HepG2 (cell line): ENCODE measurements at regions not wholly inside any gene's neighbourhood (a gene's known extent, or its start where the extent isn't known, plus 50 kb on each side); places are given as distances from the start of the nearest gene placed in this dataset.

Experiments used
- ATAC-seq: fragments of 200-7000 bp; cut with Tn5 transposase; 3 replicates; pipeline ENCODE4 v1.9.1; 2020; ENCODE audit warnings: mild to moderate bottlenecking, moderate library complexity
- BruUV-seq: library from RNA; stranded (reverse); fragments of 400-500 nt; replicated peaks from 2 replicates; lab custom pipeline; 2021; lab: Mats Ljungman, UMichigan
- CTCF ChIA-PET: fragments of 300-600 bp; formaldehyde crosslinking; extraction: SDS; loops from one replicate; lab custom pipeline; 2021; ENCODE audit warnings: low total read pairs, inconsistent platforms, low intra/inter-chr PET ratio; lab: Yijun Ruan, JAX
- POLR2A ChIA-PET: fragments of 350-600 bp; sonication (Branson Sonifier 250); formaldehyde crosslinking; loops from one replicate; lab custom pipeline; 2020; ENCODE audit warnings: antibody characterized with exemption, inconsistent platforms; lab: Yijun Ruan, JAX
- DNase-seq: peaks from one replicate; pipeline ENCODE4 v3.0.0-alpha.2; 2015; ENCODE audit warnings: low spot score
- FAIRE-seq: peaks from 3 replicates; lab custom pipeline; 2011; peaks lifted over from hg19 to GRCh38; lab: Jason Lieb, UNC
- H2AFZ ChIP-seq: one replicate; pipeline ENCODE4 v1.6.1; 2011; ENCODE audit warnings: low read length, inconsistent platforms
- H3K27ac ChIP-seq: fragments of 300-600 bp; 3 replicates; pipeline ENCODE4 v1.8.0; 2011; ENCODE audit warnings: mixed run types, mild to moderate bottlenecking, mixed read lengths, low read length, inconsistent platforms; ENCODE audit not compliant: insufficient read depth; ENCODE audit errors: extremely low read length
- H3K27me3 ChIP-seq, 2 experiments: fragments of 200-600 bp in 1 of 2; 2 replicates in 1 of 2; 3 replicates in 1 of 2; pipeline versions ENCODE4 v1.6.0 to v1.8.0; 2011; ENCODE audit warnings: low read length in 2 of 2, mild to moderate bottlenecking in 2 of 2, moderate library complexity in 2 of 2, inconsistent platforms in 1 of 2; ENCODE audit not compliant: insufficient read depth in 2 of 2, control insufficient read depth in 1 of 2
- H3K36me3 ChIP-seq, 2 experiments: fragments of 200-600 bp in 1 of 2; replicated peaks in 1 of 2; 2 replicates in 1 of 2; 3 replicates in 1 of 2; pipeline versions ENCODE4 v1.5.1 to v1.8.0; 2011; ENCODE audit warnings: low read length in 2 of 2, inconsistent platforms in 1 of 2; ENCODE audit not compliant: insufficient read depth in 2 of 2, control insufficient read depth in 1 of 2
- H3K4me1 ChIP-seq: 2 replicates; pipeline ENCODE4 v1.5.1; 2012; ENCODE audit warnings: low read length, inconsistent platforms; ENCODE audit not compliant: insufficient read depth
- H3K4me2 ChIP-seq: 2 replicates; pipeline ENCODE4 v1.6.0; 2011; ENCODE audit warnings: low read depth, low read length, inconsistent platforms
- H3K4me3 ChIP-seq, 3 experiments: fragments of 200-600 bp in 1 of 3; sonication (generic), shearing (Covaris generic) in 1 of 3; replicated peaks in 1 of 3; 2 replicates each; pipeline ENCODE4 v1.5.1; 2011 to 2016; ENCODE audit warnings: low read length in 3 of 3, inconsistent platforms in 2 of 3, low read depth in 2 of 3, mild to moderate bottlenecking in 2 of 3, control low read depth in 1 of 3, mixed read lengths in 1 of 3; ENCODE audit not compliant: insufficient read depth in 1 of 3
- H3K79me2 ChIP-seq: one replicate; pipeline ENCODE4 v1.6.1; 2011; ENCODE audit warnings: low read length, inconsistent platforms; ENCODE audit not compliant: insufficient read depth
- H3K9ac ChIP-seq: 2 replicates; pipeline ENCODE4 v1.6.0; 2011; ENCODE audit warnings: mild to moderate bottlenecking, low read depth, low read length, inconsistent platforms; ENCODE audit not compliant: insufficient read depth
- H3K9me3 ChIP-seq: 2 replicates; pipeline ENCODE4 v1.5.1; 2012; ENCODE audit warnings: mild to moderate bottlenecking, low read length
- H4K20me1 ChIP-seq: 2 replicates; pipeline ENCODE4 v1.6.0; 2011; ENCODE audit warnings: inconsistent platforms, mild to moderate bottlenecking, low read length, moderate library complexity; ENCODE audit not compliant: insufficient read depth
- ASH2L ChIP-seq: fragments of 300-600, 200-600 bp; sonication (generic); IDR thresholded peaks from 2 replicates; pipeline ENCODE4 v1.7.0; 2017; ENCODE audit warnings: low read depth, mild to moderate bottlenecking, moderate library complexity, mixed read lengths, low read length; ENCODE audit not compliant: insufficient read length
- ATF7 ChIP-seq, 2 experiments: fragments of 450-650 bp in 1 of 2; sonication (generic) in 1 of 2; formaldehyde crosslinking in 1 of 2; IDR thresholded peaks; 2 replicates each; pipeline versions ENCODE4 v1.4.0 to v1.6.1; 2016 to 2020; ENCODE audit warnings: antibody characterized with exemption in 1 of 2, mild to moderate bottlenecking in 1 of 2, missing genetic modification reagents in 1 of 2
- CREB1 ChIP-seq, 2 experiments: fragments of 450-650 bp in 1 of 2; IDR thresholded peaks; 2 replicates each; pipeline ENCODE4 v1.6.1; 2016 to 2017; ENCODE audit warnings: control low read depth in 1 of 2, mild to moderate bottlenecking in 1 of 2, missing compliant biosample characterization in 1 of 2, missing genetic modification characterization in 1 of 2
- KDM3A ChIP-seq: IDR thresholded peaks from 2 replicates; pipeline ENCODE4 v1.6.1; 2018; ENCODE audit warnings: low read depth, missing compliant biosample characterization
- KLF9 ChIP-seq: IDR thresholded peaks from 2 replicates; pipeline ENCODE4 v1.6.1; 2016; ENCODE audit warnings: low read depth
- MBD4 ChIP-seq: IDR thresholded peaks from 2 replicates; pipeline ENCODE4 v1.6.1; 2012; ENCODE audit warnings: low read length, inconsistent platforms, borderline replicate concordance
- PHF21A ChIP-seq: sonication (generic); formaldehyde crosslinking; IDR thresholded peaks from 2 replicates; pipeline ENCODE4 v1.5.0; 2020; ENCODE audit warnings: mild to moderate bottlenecking, missing genetic modification reagents
- SAFB2 ChIP-seq: sonication (generic); formaldehyde crosslinking; IDR thresholded peaks from 2 replicates; pipeline ENCODE4 v1.5.1; 2020; ENCODE audit warnings: missing genetic modification reagents, low read depth, mild to moderate bottlenecking, borderline replicate concordance
- SIN3A ChIP-seq: IDR thresholded peaks from 2 replicates; pipeline ENCODE4 v1.6.1; 2011; ENCODE audit warnings: low read depth, mild to moderate bottlenecking, control low read depth, low read length, borderline replicate concordance
- SIX4 ChIP-seq: sonication (generic); formaldehyde crosslinking; IDR thresholded peaks from 2 replicates; pipeline ENCODE4 v1.4.0; 2020; ENCODE audit warnings: missing genetic modification reagents
- THAP11 ChIP-seq: IDR thresholded peaks from 2 replicates; pipeline ENCODE4 v1.6.1; 2016; ENCODE audit warnings: missing biosample characterization, missing genetic modification reagents
- ZBTB8A ChIP-seq: sonication (generic); formaldehyde crosslinking; IDR thresholded peaks from 2 replicates; pipeline ENCODE4 v1.4.0; 2020; ENCODE audit warnings: mild to moderate bottlenecking, low read depth, missing genetic modification reagents, borderline replicate concordance
- ZNF12 ChIP-seq: sonication (generic); formaldehyde crosslinking; IDR thresholded peaks from 2 replicates; pipeline ENCODE4 v1.5.0; 2020; ENCODE audit warnings: missing genetic modification reagents
- ZNF121 ChIP-seq: sonication (generic); formaldehyde crosslinking; IDR thresholded peaks from 2 replicates; pipeline ENCODE4 v1.5.0; 2020; ENCODE audit warnings: mild to moderate bottlenecking, missing genetic modification reagents
- ZNF605 ChIP-seq: sonication (generic); formaldehyde crosslinking; IDR thresholded peaks from 2 replicates; pipeline ENCODE4 v1.8.0; 2022; ENCODE audit warnings: mild to moderate bottlenecking, missing genetic modification reagents
- WGBS: methylation state at CpG from one replicate; pipeline ENCODE4 v1.1.6; 2017; ENCODE audit warnings: low lambda C conversion rate; 5-methylcytosine and 5-hydroxymethylcytosine counted together
- in situ Hi-C: cut with HindIII; loops from 2 replicates; pipeline ENCODE4 v1.10.0; 2017; ENCODE audit warnings: low pct_unique_long_range_greater_than_20kb; ENCODE audit not compliant: extremely low pct_ligation_motif_present
- intact Hi-C: fragments of 100-400 bp; cut with micrococcal nuclease; formaldehyde crosslinking; loops from one replicate; pipeline ENCODE4 v1.10.0; 2022; ENCODE audit not compliant: unreplicated experiment
- TF ChIP-seq, protein P1 (sequence below): sonication (generic); formaldehyde crosslinking; IDR thresholded peaks from 2 replicates; pipeline ENCODE4 v1.9.0; 2022; ENCODE audit warnings: low read depth, missing genetic modification reagents
- TF ChIP-seq, protein P2 (sequence below): sonication (generic); formaldehyde crosslinking; IDR thresholded peaks from 2 replicates; pipeline ENCODE4 v1.5.0; 2020; ENCODE audit warnings: mild to moderate bottlenecking, missing genetic modification reagents
- TF ChIP-seq, protein P3 (sequence below): sonication (generic); formaldehyde crosslinking; IDR thresholded peaks from 2 replicates; pipeline ENCODE4 v1.8.0; 2022; ENCODE audit warnings: mild to moderate bottlenecking, missing genetic modification reagents, moderate library complexity

GRCh38 chr1:112196008-112196588 lies 199.9 kb upstream of the CTTNBP2NL start:
- no TSS peak for BruUV-seq
- intact Hi-C loops, result no loop called here
- no peaks in the 10 kb centered on the region for H3K9me3 ChIP-seq
- in situ Hi-C loops, result no loop called here
- POLR2A ChIA-PET, result no interaction called here
- no peaks in the 10 kb centered on the region for H4K20me1 ChIP-seq
- no peaks in the 10 kb centered on the region for H3K79me2 ChIP-seq
- no peak overlapping the region for H3K4me2 ChIP-seq
- TF ChIP-seq SIN3A, result no peak
- TF ChIP-seq ZBTB8A (CRISPR knock-in tag), result no peak
- TF ChIP-seq, protein P1, sequence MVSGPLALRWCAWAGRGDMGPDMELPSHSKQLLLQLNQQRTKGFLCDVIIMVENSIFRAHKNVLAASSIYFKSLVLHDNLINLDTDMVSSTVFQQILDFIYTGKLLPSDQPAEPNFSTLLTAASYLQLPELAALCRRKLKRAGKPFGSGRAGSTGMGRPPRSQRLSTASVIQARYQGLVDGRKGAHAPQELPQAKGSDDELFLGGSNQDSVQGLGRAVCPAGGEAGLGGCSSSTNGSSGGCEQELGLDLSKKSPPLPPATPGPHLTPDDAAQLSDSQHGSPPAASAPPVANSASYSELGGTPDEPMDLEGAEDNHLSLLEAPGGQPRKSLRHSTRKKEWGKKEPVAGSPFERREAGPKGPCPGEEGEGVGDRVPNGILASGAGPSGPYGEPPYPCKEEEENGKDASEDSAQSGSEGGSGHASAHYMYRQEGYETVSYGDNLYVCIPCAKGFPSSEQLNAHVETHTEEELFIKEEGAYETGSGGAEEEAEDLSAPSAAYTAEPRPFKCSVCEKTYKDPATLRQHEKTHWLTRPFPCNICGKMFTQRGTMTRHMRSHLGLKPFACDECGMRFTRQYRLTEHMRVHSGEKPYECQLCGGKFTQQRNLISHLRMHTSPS (CRISPR knock-in tag), result no peak
- TF ChIP-seq SIX4 (CRISPR knock-in tag), result no peak
- TF ChIP-seq ZNF605 (CRISPR knock-in tag), result no peak
- no peak for TF ChIP-seq SAFB2
- no peak for TF ChIP-seq ASH2L
- TF ChIP-seq, protein P2, sequence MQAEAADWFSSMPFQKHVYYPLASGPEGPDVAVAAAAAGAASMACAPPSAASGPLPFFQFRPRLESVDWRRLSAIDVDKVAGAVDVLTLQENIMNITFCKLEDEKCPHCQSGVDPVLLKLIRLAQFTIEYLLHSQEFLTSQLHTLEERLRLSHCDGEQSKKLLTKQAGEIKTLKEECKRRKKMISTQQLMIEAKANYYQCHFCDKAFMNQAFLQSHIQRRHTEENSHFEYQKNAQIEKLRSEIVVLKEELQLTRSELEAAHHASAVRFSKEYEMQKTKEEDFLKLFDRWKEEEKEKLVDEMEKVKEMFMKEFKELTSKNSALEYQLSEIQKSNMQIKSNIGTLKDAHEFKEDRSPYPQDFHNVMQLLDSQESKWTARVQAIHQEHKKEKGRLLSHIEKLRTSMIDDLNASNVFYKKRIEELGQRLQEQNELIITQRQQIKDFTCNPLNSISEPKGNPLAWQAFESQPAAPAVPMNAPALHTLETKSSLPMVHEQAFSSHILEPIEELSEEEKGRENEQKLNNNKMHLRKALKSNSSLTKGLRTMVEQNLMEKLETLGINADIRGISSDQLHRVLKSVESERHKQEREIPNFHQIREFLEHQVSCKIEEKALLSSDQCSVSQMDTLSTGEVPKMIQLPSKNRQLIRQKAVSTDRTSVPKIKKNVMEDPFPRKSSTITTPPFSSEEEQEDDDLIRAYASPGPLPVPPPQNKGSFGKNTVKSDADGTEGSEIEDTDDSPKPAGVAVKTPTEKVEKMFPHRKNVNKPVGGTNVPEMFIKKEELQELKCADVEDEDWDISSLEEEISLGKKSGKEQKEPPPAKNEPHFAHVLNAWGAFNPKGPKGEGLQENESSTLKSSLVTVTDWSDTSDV, result no peak
- no peak for TF ChIP-seq KLF9 (CRISPR knock-in tag)
- no peak for TF ChIP-seq ZNF12 (CRISPR knock-in tag)
- TF ChIP-seq CREB1 (IDR thresholded peaks at IDR 0.05), result peak; percentile 98
- no peak for TF ChIP-seq CREB1 (CRISPR knock-in tag; IDR thresholded peaks at IDR 0.05)
- no peak for TF ChIP-seq PHF21A (CRISPR knock-in tag)
- no peak for TF ChIP-seq MBD4
- TF ChIP-seq, protein P3, sequence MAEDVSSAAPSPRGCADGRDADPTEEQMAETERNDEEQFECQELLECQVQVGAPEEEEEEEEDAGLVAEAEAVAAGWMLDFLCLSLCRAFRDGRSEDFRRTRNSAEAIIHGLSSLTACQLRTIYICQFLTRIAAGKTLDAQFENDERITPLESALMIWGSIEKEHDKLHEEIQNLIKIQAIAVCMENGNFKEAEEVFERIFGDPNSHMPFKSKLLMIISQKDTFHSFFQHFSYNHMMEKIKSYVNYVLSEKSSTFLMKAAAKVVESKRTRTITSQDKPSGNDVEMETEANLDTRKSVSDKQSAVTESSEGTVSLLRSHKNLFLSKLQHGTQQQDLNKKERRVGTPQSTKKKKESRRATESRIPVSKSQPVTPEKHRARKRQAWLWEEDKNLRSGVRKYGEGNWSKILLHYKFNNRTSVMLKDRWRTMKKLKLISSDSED, result no peak
- peak; percentile 97 for TF ChIP-seq ATF7 (IDR thresholded peaks at IDR 0.05)
- TF ChIP-seq ATF7 (CRISPR knock-in tag; IDR thresholded peaks at IDR 0.05), result no peak
- TF ChIP-seq THAP11 (CRISPR knock-in tag), result no peak
- TF ChIP-seq ZNF121 (CRISPR knock-in tag), result no peak
- no peak for TF ChIP-seq KDM3A (CRISPR knock-in tag)
- TF ChIP-seq, all 625 proteins: peak for 2
- Histone ChIP-seq H3K4me1 (no peaks in the 10 kb centered on the region), H3K27ac (no peak overlapping the region), H2AFZ (no peak overlapping the region), H3K9ac (no peak overlapping the region), H3K27me3 (no peaks in the 10 kb centered on the region), H3K4me3 (no peak overlapping the region), H3K36me3 (no peaks in the 10 kb centered on the region)
- CTCF ChIA-PET, result no interaction called here
- 6% methylated on average over 4 of the region's 4 CpGs for WGBS
- no peak for DNase-seq
- no peak for FAIRE-seq
- ATAC-seq, result no peak
